Activated naive CD8-positive, alpha-beta T cell treated with anti-CD3 and anti-CD28 coated beads, Interleukin-2, amount 10 ng/mL, durations not matched to agents 7 days and 5 days (primary cell): ENCODE measurements at regions not wholly inside any gene's neighbourhood (a gene's known extent, or its start where the extent isn't known, plus 50 kb on each side); places are given as distances from the start of the nearest gene placed in this dataset.
"Not testable (repeated sequence)": the region's sequence is repeated elsewhere in the genome, so short reads cannot be mapped to it uniquely, and the experiment has no call there.

Source experiments
- ATAC-seq: fragments of 150-1000 bp; cut with Tn5 transposase; one replicate; pipeline ENCODE4 v1.10.0; 2021; ENCODE audit warnings: low read depth, moderate library complexity
- POLR2A ChIA-PET: fragments of 350-600 bp; sonication (Branson Sonifier 250); formaldehyde crosslinking; loops from one replicate; lab custom pipeline; 2021; ENCODE audit warnings: antibody characterized with exemption; lab: Charles Lee
- DNase-seq: peaks from one replicate; pipeline ENCODE4 v3.0.0; 2021
- H3K27ac Mint-ChIP-seq: one replicate; pipeline ENCODE4 v1.8.0; 2022; ENCODE audit warnings: mild to moderate bottlenecking, mixed read lengths
- H3K27me3 Mint-ChIP-seq: one replicate; pipeline ENCODE4 v1.8.0; 2022; ENCODE audit warnings: mild to moderate bottlenecking, moderate library complexity, mixed read lengths
- H3K36me3 Mint-ChIP-seq: one replicate; pipeline ENCODE4 v1.8.0; 2021; ENCODE audit warnings: mild to moderate bottlenecking, mixed read lengths
- H3K4me1 Mint-ChIP-seq: one replicate; pipeline ENCODE4 v1.8.0; 2021; ENCODE audit warnings: mixed read lengths
- H3K4me3 Mint-ChIP-seq: one replicate; pipeline ENCODE4 v1.8.0; 2022; ENCODE audit warnings: mild to moderate bottlenecking, moderate library complexity, mixed read lengths
- H3K9me3 Mint-ChIP-seq: one replicate; pipeline ENCODE4 v1.8.0; 2021; ENCODE audit warnings: mixed read lengths

- DNase-seq = no peak
- H3K9me3 Mint-ChIP-seq = peaks cover 3% of the 10 kb centered on the region
- no peak overlapping the region for H3K4me3 Mint-ChIP-seq
- H3K4me1 Mint-ChIP-seq = no peaks in the 10 kb centered on the region
- POLR2A ChIA-PET = no interaction called here
- no peaks in the 10 kb centered on the region for H3K27me3 Mint-ChIP-seq
- H3K36me3 Mint-ChIP-seq = no peaks in the 10 kb centered on the region
- ATAC-seq = no peak
- H3K27ac Mint-ChIP-seq = no peak overlapping the region
Observed at GRCh38 chr5:20949636-20950035, 961.6 kb upstream of the CDH18 start.

DNA sequence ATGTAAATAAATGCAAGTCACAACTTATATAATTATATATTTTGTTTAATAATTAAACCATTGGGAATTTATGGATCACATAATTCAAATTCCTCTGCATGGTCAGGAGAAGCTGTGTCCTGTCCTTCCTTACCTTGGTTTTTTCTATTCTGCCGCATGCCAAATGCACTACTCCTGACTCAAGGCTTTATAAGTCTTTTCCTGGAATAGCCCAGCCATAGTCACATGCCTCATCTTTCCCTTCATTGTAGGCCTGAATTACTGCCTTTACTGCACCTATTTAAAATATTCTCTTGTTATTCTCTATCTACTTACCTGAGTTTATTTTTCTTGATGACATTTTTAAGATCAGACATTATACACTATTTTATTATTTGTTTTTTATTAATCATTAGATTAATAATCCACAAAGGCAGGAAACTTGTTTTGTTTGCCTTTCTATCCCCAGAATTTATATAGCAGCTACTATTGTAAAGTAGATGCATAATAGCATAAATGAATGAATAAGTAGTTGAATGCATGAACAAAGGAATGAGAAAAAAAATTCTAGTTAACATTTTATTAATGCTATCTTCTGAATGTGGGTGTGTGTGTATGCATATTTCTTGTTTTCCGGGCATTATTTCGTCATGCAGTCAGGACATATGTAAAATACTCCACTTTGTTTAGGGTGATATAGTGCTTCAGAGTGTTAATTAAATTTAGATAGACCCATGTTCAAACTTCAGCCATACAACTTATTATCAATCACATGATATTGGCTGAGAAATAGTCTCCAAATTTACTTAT is 955.4 kb upstream of the CDH18 start:
- H3K9me3 Mint-ChIP-seq, H3K27me3 Mint-ChIP-seq, H3K36me3 Mint-ChIP-seq, DNase-seq, H3K4me1 Mint-ChIP-seq, ATAC-seq, POLR2A ChIA-PET, H3K4me3 Mint-ChIP-seq, H3K27ac Mint-ChIP-seq: not testable (repeated sequence)

- POLR2A ChIA-PET, DNase-seq, H3K27ac Mint-ChIP-seq, ATAC-seq, H3K4me1 Mint-ChIP-seq, H3K4me3 Mint-ChIP-seq, H3K27me3 Mint-ChIP-seq, H3K36me3 Mint-ChIP-seq, H3K9me3 Mint-ChIP-seq: not testable (repeated sequence)
Observed at GRCh38 chr5:20942603-20943002, 954.6 kb upstream of the CDH18 start.

- not testable (repeated sequence) for H3K4me1 Mint-ChIP-seq, H3K4me3 Mint-ChIP-seq
Observed at GRCh38 chr5:20940786-20941185, 952.8 kb upstream of the CDH18 start.

GRCh38 chr5:20890936-20891335 is 902.9 kb upstream of the CDH18 start:
- DNase-seq, H3K36me3 Mint-ChIP-seq, H3K4me3 Mint-ChIP-seq, POLR2A ChIA-PET, ATAC-seq, H3K9me3 Mint-ChIP-seq, H3K27me3 Mint-ChIP-seq, H3K27ac Mint-ChIP-seq, H3K4me1 Mint-ChIP-seq: not testable (repeated sequence)

More at GRCh38 chr5:20940786-20941185, 952.8 kb upstream of the CDH18 start:
- POLR2A ChIA-PET, DNase-seq, ATAC-seq, H3K27ac Mint-ChIP-seq, H3K36me3 Mint-ChIP-seq, H3K27me3 Mint-ChIP-seq, H3K9me3 Mint-ChIP-seq: not testable (repeated sequence)

- H3K36me3 Mint-ChIP-seq, POLR2A ChIA-PET, ATAC-seq, H3K27ac Mint-ChIP-seq, DNase-seq, H3K9me3 Mint-ChIP-seq, H3K4me3 Mint-ChIP-seq, H3K4me1 Mint-ChIP-seq, H3K27me3 Mint-ChIP-seq: not testable (repeated sequence)
Observed at GRCh38 chr5:20875726-20876125, 887.7 kb upstream of the CDH18 start.

DNA sequence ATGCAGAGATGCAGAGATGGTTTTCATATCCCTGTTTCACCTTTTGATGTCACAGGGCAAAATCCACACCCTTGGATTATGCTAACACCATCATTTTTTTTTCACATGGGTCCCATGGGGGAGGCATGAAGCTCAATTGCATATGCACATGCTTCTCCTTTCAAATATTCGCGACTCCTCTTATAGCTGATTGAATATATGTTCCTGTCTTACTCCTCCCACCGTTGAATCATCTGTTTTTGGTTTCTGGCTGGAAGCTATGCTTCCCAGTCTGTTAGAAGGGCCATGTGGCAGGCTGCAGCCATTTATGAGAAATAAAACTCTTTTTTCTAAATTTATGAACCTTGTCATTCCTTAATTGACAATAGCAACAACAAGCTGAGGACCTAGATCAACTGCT is 877.9 kb upstream of the CDH18 start:
- H3K4me3 Mint-ChIP-seq, H3K9me3 Mint-ChIP-seq, H3K36me3 Mint-ChIP-seq, H3K4me1 Mint-ChIP-seq, POLR2A ChIA-PET, ATAC-seq, H3K27me3 Mint-ChIP-seq, H3K27ac Mint-ChIP-seq, DNase-seq: not testable (repeated sequence)

GRCh38 chr5:20833081-20833627 is 845.2 kb upstream of the CDH18 start:
- Mint-ChIP-seq H3K9me3 (no peaks in the 10 kb centered on the region), H3K4me1 (no peaks in the 10 kb centered on the region), H3K36me3 (no peaks in the 10 kb centered on the region), H3K27me3 (peaks cover 3% of the 10 kb centered on the region), H3K4me3 (no peak overlapping the region), H3K27ac (no peak overlapping the region)
- ATAC-seq (no peak), DNase-seq (no peak)
- POLR2A ChIA-PET = no interaction called here

DNA sequence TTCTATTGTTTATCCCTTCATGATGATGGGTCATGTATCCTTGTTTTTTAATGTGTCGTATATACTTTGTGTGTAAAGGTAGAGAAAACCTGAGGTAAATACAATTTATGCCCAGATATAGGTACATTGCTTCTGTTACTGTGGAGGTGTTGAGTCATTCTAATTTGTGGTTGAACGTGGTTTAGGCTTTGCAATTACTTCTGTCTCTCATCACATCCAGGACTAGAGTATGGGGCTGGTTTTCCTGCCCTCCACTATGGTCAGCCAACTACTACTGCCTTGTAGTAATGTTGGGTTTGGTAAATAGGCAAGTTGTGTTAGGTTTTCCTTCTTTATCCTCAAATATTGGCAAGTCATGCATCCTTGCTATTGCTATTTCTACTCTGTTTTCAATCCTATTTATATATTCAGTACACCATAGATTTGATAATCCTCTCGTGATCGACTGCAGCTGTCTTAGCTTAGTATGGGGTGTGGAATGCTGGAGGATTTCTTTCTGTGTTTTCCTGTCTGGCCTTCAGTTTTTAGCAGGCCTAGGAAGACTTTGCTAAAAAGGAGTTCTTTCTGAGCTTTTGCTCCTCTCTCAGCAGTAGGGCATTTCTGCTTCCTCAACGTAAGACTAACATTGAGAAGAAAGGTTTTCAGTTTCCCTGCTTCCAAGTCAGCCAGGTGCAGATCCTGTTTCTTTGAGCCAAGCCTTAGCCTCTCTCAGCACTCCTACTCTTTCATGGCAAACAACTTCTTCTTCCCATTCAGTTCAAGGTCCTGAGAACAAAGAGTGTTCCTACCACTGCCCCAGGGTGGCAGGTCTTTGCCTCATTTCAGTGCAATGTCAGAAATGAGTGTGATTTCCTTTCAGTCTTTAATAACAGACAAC is 844.4 kb upstream of the CDH18 start:
- Mint-ChIP-seq H3K9me3 (no peaks in the 10 kb centered on the region), H3K27ac (no peak overlapping the region), H3K27me3 (peaks cover 3% of the 10 kb centered on the region), H3K4me3 (no peak overlapping the region), H3K36me3 (no peaks in the 10 kb centered on the region), H3K4me1 (no peaks in the 10 kb centered on the region)
- POLR2A ChIA-PET = no interaction called here
- ATAC-seq (no peak), DNase-seq (no peak)

DNA sequence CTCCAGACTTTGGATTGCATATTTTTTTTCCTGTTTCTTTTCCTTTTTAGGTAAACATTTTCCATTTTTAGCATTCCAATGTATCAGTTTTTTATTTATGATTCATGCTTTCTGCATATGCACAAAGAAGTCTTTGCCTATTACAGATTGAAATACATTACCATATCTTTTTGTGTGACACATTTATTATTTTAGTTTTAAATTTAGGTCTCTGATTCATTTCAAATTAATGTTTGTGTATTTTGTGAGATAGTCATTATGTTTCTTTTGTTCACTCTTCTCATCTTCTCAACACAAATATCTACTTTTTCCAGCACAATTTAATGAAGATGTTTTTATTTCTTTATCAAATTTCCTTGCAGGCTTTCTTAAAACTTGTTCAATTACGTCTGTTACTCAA is 838.0 kb upstream of the CDH18 start:
- H3K27me3 Mint-ChIP-seq, H3K36me3 Mint-ChIP-seq, DNase-seq: not testable (repeated sequence)

GRCh38 chr5:20797216-20797615 is 809.2 kb upstream of the CDH18 start:
- H3K27me3 Mint-ChIP-seq, H3K9me3 Mint-ChIP-seq, H3K4me3 Mint-ChIP-seq, H3K36me3 Mint-ChIP-seq, POLR2A ChIA-PET, DNase-seq, ATAC-seq, H3K4me1 Mint-ChIP-seq, H3K27ac Mint-ChIP-seq: not testable (repeated sequence)

More for the DNA sequence above, 838.0 kb upstream of the CDH18 start:
- H3K27ac Mint-ChIP-seq, H3K9me3 Mint-ChIP-seq, POLR2A ChIA-PET, H3K4me3 Mint-ChIP-seq, ATAC-seq, H3K4me1 Mint-ChIP-seq: not testable (repeated sequence)

DNA sequence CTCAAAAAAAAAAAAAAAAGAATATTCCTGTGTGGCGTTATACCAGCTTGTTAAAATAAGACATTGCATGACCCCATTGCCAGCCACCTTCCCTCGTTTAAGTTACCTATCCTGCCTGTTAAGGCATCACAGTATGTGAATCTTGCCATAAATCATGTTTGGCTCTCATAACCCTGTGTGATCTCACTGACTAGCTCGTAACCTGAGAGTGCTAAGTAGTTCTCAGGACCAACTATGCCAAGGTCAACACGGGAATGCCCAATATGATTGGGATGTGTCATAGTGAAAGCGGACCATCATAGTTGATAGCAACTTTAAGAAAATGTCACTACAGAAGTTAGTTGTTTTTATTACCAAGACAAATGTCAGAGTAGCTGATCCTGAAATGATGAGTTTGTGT is 796.8 kb upstream of the CDH18 start:
- H3K36me3 Mint-ChIP-seq, ATAC-seq, H3K9me3 Mint-ChIP-seq, H3K27me3 Mint-ChIP-seq, H3K4me3 Mint-ChIP-seq, H3K27ac Mint-ChIP-seq, H3K4me1 Mint-ChIP-seq, DNase-seq, POLR2A ChIA-PET: not testable (repeated sequence)

- ATAC-seq, H3K27me3 Mint-ChIP-seq, H3K27ac Mint-ChIP-seq, POLR2A ChIA-PET, H3K36me3 Mint-ChIP-seq, DNase-seq, H3K4me1 Mint-ChIP-seq, H3K4me3 Mint-ChIP-seq, H3K9me3 Mint-ChIP-seq: not testable (repeated sequence)
Observed at GRCh38 chr5:20783484-20783883, 795.5 kb upstream of the CDH18 start.
